Stimulated activated CD8-positive, alpha-beta memory T cell treated with anti-CD3 and anti-CD28 coated beads, Interleukin-7, amount 100 ng/mL, for 24 hours (primary cell): ENCODE measurements at regions not wholly inside any gene's neighbourhood (a gene's known extent, or its start where the extent isn't known, plus 50 kb on each side); places are given as distances from the start of the nearest gene placed in this dataset.
A peak's percentile ranks its signal among the peaks of the same experiment; 100 is the strongest.

ENCODE experiments used
- DNase-seq: peaks from one replicate; pipeline ENCODE4 v3.0.0-alpha.2; 2020; ENCODE audit warnings: low read depth

GRCh38 chr1:29864431-29865022 lies 628.2 kb downstream of the PTPRU start:
- DNase-seq: no peak

GRCh38 chr1:29861922-29862321 lies 625.6 kb downstream of the PTPRU start:
- no peak for DNase-seq

- DNase-seq: no peak
Measured at GRCh38 chr1:29861446-29861845, 625.1 kb downstream of the PTPRU start.

GRCh38 chr1:29860681-29861080 lies 624.4 kb downstream of the PTPRU start:
- no peak for DNase-seq

- DNase-seq: no peak
Measured at GRCh38 chr1:29860056-29860455, 623.7 kb downstream of the PTPRU start.

- DNase-seq: no peak
Measured at GRCh38 chr1:29859126-29859525, 622.8 kb downstream of the PTPRU start.

- DNase-seq: no peak
Measured at GRCh38 chr1:29858646-29859045, 622.3 kb downstream of the PTPRU start.

- no peak for DNase-seq
Measured at GRCh38 chr1:29856340-29857114, 620.2 kb downstream of the PTPRU start.

- no peak for DNase-seq
Measured at GRCh38 chr1:29855561-29856160, 619.3 kb downstream of the PTPRU start.

- no peak for DNase-seq
Measured at GRCh38 chr1:29854700-29855276, 618.5 kb downstream of the PTPRU start.

GRCh38 chr1:29853716-29854330 lies 617.5 kb downstream of the PTPRU start:
- DNase-seq: no peak

- no peak for DNase-seq
Measured at GRCh38 chr1:29852248-29852647, 615.9 kb downstream of the PTPRU start.

GRCh38 chr1:29851691-29852090 lies 615.4 kb downstream of the PTPRU start:
- no peak for DNase-seq

- DNase-seq: no peak
Measured at GRCh38 chr1:29849991-29850757, 613.9 kb downstream of the PTPRU start.

- peak; percentile 10 for DNase-seq
Measured at GRCh38 chr1:29849038-29849750, 612.9 kb downstream of the PTPRU start.

- no peak for DNase-seq
Measured at GRCh38 chr1:29845910-29846309, 609.6 kb downstream of the PTPRU start.

- no peak for DNase-seq
Measured at GRCh38 chr1:29842130-29842529, 605.8 kb downstream of the PTPRU start.

GRCh38 chr1:29839726-29840125 lies 603.4 kb downstream of the PTPRU start:
- DNase-seq: no peak

- DNase-seq: no peak
Measured at GRCh38 chr1:29838738-29839320, 602.5 kb downstream of the PTPRU start.
